Lung (tissue), 11 donors: ENCODE measurements at regions not wholly inside any gene's neighbourhood (a gene's known extent, or its start where the extent isn't known, plus 50 kb on each side); places are given as distances from the start of the nearest gene placed in this dataset.

Experiments used
- ATAC-seq: fragments of 200-7000 bp; cut with Tn5 transposase; one replicate; pipeline ENCODE4 v1.9.1; 2020; ENCODE audit warnings: moderate number of reproducible peaks; ENCODE audit not compliant: insufficient read depth, low FRiP score
- DNase-seq, 3 donors: peaks; one replicate each; pipeline ENCODE4 v3.0.0-alpha.2; 2013 to 2017
- H3K27ac ChIP-seq, 2 donors: one replicate each; pipeline ENCODE4 v1.5.1; 2013; ENCODE audit warnings: mild to moderate bottlenecking in 2 of 2, moderate library complexity in 2 of 2, control low read depth in 1 of 2, inconsistent platforms in 1 of 2, low read depth in 1 of 2, low read length in 1 of 2
- H3K27me3 ChIP-seq, 3 donors: one replicate each; pipeline ENCODE4 v1.5.1; 2013; ENCODE audit warnings: low read length in 2 of 3; ENCODE audit not compliant: control insufficient read depth in 3 of 3, insufficient read depth in 3 of 3
- H3K36me3 ChIP-seq, 4 donors: one replicate each; pipeline ENCODE4 v1.5.1; 2013; ENCODE audit warnings: low read length in 4 of 4, mild to moderate bottlenecking in 1 of 4, moderate library complexity in 1 of 4; ENCODE audit not compliant: control insufficient read depth in 4 of 4, insufficient read depth in 4 of 4
- H3K4me1 ChIP-seq, 5 donors: one replicate each; pipeline ENCODE4 v1.5.1; 2013; ENCODE audit warnings: low read length in 5 of 5, mild to moderate bottlenecking in 2 of 5, moderate library complexity in 1 of 5; ENCODE audit not compliant: control insufficient read depth in 5 of 5, insufficient read depth in 5 of 5
- H3K4me3 ChIP-seq: one replicate; pipeline ENCODE4 v1.5.1; 2013; ENCODE audit warnings: mild to moderate bottlenecking, control low read depth, moderate library complexity
- H3K9ac ChIP-seq, 2 donors: one replicate each; pipeline ENCODE4 v1.5.1; 2013; ENCODE audit warnings: low read length in 2 of 2, control low read depth in 1 of 2; ENCODE audit not compliant: insufficient read depth in 1 of 2
- H3K9me3 ChIP-seq, 4 donors: one replicate each; pipeline ENCODE4 v1.5.1; 2013; ENCODE audit warnings: low read length in 3 of 4, mild to moderate bottlenecking in 1 of 4, moderate library complexity in 1 of 4; ENCODE audit not compliant: control insufficient read depth in 4 of 4, insufficient read depth in 3 of 4
- CTCF ChIP-seq: IDR thresholded peaks from 2 replicates; pipeline ENCODE4 v1.5.1; 2012; ENCODE audit warnings: mild to moderate bottlenecking; ENCODE audit errors: control extremely low read depth, extremely low read depth
- WGBS, 2 donors: extraction: QIAGEN DNeasy Blood & Tissue Kit; methylation state at CpG; one replicate each; pipeline ENCODE4 v1.1.7; 2013; 5-methylcytosine and 5-hydroxymethylcytosine counted together
- donor health status: control.
- donor health status: control.
- donor health status: Bipolar disorder and iron deficiency.
- donor health status: healthy.
- donor health status: DM: yes; HTN: yes; CAD: no.

- Histone ChIP-seq H3K9me3 (peaks cover 0 to 6% (median 0%) of the 10 kb centered on the region in 4 donors), H3K27me3 (no peaks in the 10 kb centered on the region), H3K27ac (no peak overlapping the region), H3K9ac (no peak overlapping the region), H3K36me3 (no peaks in the 10 kb centered on the region), H3K4me1 (peaks cover 0 to 10% (median 0%) of the 10 kb centered on the region in 5 donors), H3K4me3 (no peak overlapping the region)
- WGBS, 2 donors: 65 to 81% methylated on average over 9 of the region's 9 CpGs
- ATAC-seq: no peak
- DNase-seq: no peak
- TF ChIP-seq CTCF: no peak
These were observed 102.8 kb upstream of the TMEM18 start for GRCh38 chr2:780002-780401.

- H3K27ac ChIP-seq: no peak overlapping the region
- no peaks in the 10 kb centered on the region for H3K27me3 ChIP-seq
- peaks cover 0 to 10% (median 0%) of the 10 kb centered on the region in 5 donors for H3K4me1 ChIP-seq
- ATAC-seq (no peak), DNase-seq (no peak)
- TF ChIP-seq CTCF: no peak
- H3K9ac ChIP-seq: no peak overlapping the region
- H3K9me3 ChIP-seq: peaks cover 0 to 6% (median 0%) of the 10 kb centered on the region in 4 donors
- no peak overlapping the region for H3K4me3 ChIP-seq
- WGBS, 2 donors: 75 to 82% methylated on average over 17 of the region's 17 CpGs
- no peaks in the 10 kb centered on the region for H3K36me3 ChIP-seq
These were observed 101.6 kb upstream of the TMEM18 start for GRCh38 chr2:778731-779350.

GRCh38 chr2:777546-777945 lies 100.3 kb upstream of the TMEM18 start:
- Histone ChIP-seq H3K9me3 (peaks cover 0 to 5% (median 0%) of the 10 kb centered on the region in 4 donors), H3K27ac (no peak overlapping the region), H3K4me3 (no peak overlapping the region), H3K36me3 (no peaks in the 10 kb centered on the region), H3K27me3 (no peaks in the 10 kb centered on the region), H3K4me1 (peaks cover 0 to 10% (median 0%) of the 10 kb centered on the region in 5 donors), H3K9ac (no peak overlapping the region)
- no peak for TF ChIP-seq CTCF
- WGBS, 2 donors: 90 to 95% methylated on average over 8 of the region's 8 CpGs
- no peak for ATAC-seq
- DNase-seq: no peak

- no peak for ATAC-seq
- no peak overlapping the region for H3K27ac ChIP-seq
These were observed 99.8 kb upstream of the TMEM18 start for GRCh38 chr2:777051-777450.

More at GRCh38 chr2:777051-777450, 99.8 kb upstream of the TMEM18 start:
- Histone ChIP-seq H3K4me1 (peaks cover 0 to 10% (median 0%) of the 10 kb centered on the region in 5 donors), H3K9me3 (peaks cover 0 to 2% (median 0%) of the 10 kb centered on the region in 4 donors), H3K36me3 (no peaks in the 10 kb centered on the region), H3K4me3 (no peak overlapping the region), H3K9ac (no peak overlapping the region), H3K27me3 (no peaks in the 10 kb centered on the region)
- DNase-seq: no peak
- no peak for TF ChIP-seq CTCF
- WGBS, 2 donors: 81 to 90% methylated on average over 15 of the region's 15 CpGs
